Activated T-helper 9 cell treated with anti-CD3 and anti-CD28 coated beads, Interleukin-2, amount 50 U/mL, for 16 hours (primary cell): ENCODE measurements at regions not wholly inside any gene's neighbourhood (a gene's known extent, or its start where the extent isn't known, plus 50 kb on each side); places are given as distances from the start of the nearest gene placed in this dataset.

Experiments used
- DNase-seq: peaks from one replicate; pipeline ENCODE4 v3.0.0-alpha.2; 2020; ENCODE audit warnings: low read depth

DNA sequence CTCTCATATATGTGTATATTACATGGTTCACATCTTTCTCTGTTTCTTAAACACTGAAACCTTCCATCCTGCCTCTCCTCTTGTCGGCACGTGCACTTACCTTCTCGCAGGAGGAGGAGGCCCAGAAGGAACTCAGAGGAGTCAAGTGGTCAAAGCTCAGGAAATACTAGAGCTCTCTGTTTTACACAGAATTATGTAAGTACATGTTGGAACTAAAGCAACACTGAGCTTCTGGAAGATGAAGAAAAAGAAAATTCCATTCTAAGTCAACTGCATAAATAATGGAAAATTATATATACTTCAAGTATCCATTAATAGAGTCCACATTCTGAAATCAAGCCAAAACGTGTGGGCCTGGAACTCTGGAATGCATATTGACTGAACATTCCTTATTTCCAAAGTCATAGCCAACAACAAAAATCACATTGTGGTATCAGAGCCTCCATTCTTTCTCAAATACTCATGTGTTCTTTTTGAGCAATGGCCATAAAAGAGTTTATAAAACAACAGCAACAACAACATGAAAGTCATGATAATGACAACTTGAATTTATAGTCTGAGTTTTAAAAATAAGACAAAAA is 121.5 kb upstream of the RAI14 start:
- no peak for DNase-seq

- no peak for DNase-seq
Observed at GRCh38 chr5:34535433-34535832, 120.7 kb upstream of the RAI14 start.

DNA sequence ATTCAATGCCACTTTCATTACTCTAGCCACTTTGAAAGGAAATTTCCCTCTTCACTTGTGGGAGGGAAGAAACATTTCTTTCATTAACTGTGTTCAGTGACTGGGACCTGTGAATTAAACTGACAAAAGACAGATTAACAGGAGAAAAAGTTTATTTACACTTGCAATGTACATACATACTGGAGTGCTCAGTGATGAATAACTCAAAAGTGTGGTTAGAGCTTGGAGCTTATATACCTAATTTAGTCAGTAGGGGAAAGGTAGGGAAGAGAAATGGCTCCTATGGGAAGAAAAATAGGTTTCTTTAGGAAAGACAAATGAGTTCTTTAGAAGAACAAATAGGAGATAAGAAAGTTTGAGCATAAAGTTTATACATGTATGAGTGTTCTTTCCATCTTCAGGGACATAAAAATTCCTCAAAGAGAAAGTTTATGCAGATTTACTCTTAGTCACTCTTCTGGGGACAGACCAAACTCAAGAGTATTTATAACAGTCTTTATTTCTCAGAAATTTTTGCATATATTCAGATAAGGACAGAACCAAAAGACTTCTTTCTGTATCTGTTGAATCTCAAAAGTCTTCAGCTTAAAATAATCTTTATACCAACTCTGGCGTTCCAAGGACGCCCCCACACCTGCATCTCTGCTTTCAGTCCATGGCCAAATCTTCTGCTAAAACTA is 120.0 kb upstream of the RAI14 start:
- DNase-seq: no peak

DNA sequence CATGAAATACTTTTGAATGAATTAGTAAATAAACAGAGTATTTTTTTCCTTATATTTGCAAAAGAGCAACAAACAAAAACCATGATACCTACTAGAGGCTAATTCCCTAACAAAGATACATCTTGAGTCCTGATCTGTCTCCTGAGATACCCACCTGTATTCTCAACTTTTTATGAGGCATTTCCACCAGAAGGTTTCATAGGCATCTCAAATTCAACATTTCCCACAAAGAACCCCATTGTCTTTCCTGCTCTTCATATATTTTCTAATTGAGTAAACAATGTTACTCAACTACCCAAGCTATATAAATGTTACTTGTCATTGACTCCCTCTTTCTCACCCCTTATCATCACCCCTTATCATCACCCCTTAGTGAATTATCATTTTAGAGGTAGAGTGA is 119.4 kb upstream of the RAI14 start:
- no peak for DNase-seq

DNA sequence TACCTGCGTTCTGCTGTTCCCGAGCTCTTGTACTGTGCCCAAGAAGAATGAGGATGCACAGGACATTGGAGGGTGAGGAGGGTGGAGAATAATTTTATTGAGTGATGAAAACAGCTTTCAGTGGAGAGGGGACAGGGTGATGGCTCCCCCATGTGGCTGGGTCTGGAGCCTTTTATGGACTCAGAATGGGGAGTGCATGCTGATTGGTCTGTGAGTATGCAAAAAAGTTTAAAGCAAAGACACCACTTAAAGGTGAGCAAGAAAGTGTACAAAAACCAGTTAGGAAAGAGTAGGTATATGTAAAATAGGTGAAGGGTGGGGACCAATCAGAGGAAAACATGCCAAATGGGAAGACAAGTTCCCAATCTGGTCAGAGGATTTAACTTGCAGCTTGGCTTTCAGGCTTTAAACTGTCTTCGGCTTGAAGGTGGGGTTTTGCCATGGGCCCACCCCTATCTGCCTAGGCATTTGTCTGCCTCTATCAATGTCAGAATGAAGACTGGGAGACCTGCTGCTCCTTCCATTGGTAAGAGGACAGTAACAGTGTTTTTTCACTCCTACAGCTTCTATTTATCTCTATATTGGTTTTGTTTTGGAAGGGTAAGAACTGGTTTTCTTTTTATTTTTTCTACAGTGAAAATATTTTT is 118.0 kb upstream of the RAI14 start:
- no peak for DNase-seq

GRCh38 chr5:34539183-34539582 is 116.9 kb upstream of the RAI14 start:
- no peak for DNase-seq

DNA sequence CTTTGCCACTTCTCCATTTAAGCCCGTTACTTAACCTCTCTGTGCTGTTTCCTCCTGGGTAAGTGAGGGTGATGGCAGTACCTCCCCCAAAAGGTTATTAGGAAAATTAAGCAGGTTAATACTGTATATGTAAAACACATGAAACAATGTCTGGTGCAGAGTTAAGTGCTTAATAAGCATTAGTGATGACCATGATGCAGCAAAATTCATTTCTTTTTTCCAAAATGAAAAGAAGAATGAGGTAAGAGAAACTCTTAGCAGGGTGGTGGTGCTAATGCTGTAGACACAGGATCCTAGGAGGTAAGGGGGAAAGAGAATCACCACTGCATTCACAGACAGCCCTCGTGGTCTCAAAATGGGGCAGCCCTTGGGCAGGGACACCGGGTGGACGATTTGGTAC is 115.1 kb upstream of the RAI14 start:
- no peak for DNase-seq

GRCh38 chr5:34542818-34543217 is 113.3 kb upstream of the RAI14 start:
- DNase-seq: no peak

GRCh38 chr5:34543687-34544086 is 112.4 kb upstream of the RAI14 start:
- DNase-seq: no peak

GRCh38 chr5:34544403-34544802 is 111.7 kb upstream of the RAI14 start:
- DNase-seq: no peak

DNA sequence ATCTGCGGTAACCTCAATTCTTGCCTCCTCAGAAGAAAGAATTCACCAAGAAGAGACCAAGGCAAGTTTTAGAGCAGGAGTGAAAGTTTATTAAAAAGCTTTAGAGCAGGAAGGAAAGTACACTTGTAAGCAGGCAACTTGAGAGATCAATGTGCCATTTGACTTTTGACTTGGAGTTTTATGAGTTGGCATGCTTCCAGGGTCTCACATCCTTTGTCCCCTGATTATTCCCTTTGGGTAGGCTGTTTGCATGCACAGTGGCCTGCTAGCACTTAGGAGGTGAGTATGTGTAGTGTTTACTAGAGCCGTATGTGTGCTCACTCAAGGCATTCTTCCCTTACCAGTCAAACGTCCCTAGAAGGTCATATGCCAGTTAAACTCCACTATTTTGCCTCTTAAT is 111.0 kb upstream of the RAI14 start:
- no peak for DNase-seq

GRCh38 chr5:34545626-34546025 is 110.5 kb upstream of the RAI14 start:
- no peak for DNase-seq

GRCh38 chr5:34547300-34548085 is 108.6 kb upstream of the RAI14 start:
- no peak for DNase-seq

DNA sequence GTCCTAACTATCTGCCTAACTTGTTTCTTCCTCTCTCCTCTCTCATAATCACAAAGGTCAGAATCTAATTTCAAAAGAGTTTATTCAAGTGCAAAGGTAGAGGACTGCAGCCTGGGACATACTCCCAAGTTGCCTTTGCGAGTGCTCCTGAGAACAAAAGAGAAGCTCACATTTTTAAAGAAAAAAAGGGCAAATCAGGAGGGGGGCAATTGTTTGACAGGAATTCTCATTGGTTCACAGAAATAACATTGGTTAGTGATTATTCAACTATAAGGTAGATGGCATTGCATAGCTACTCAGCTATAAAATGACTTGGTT is 108.1 kb upstream of the RAI14 start:
- DNase-seq: no peak

GRCh38 chr5:34550247-34550646 is 105.9 kb upstream of the RAI14 start:
- DNase-seq: no peak

- DNase-seq: no peak
Observed at GRCh38 chr5:34550964-34551363, 105.2 kb upstream of the RAI14 start.

- no peak for DNase-seq
Observed at GRCh38 chr5:34551911-34552433, 104.2 kb upstream of the RAI14 start.

DNA sequence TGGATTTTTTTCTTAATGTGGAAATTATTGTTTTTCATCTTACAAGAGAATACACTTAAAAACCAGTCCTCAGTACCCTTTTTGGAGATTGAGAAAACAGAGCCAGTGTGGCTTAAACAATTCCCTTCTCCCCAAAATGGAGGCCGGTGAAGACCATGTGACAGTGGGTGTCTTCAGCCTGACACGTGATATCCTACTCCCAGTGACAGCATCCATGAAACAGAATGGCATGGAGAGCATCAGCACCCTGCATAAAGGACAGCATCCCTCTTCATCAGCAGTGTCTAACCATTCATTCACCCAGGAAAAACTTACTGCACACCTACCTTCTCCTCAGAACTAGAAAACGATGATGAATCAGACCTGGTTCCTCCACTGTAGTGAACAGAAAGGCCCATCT is 103.4 kb upstream of the RAI14 start:
- no peak for DNase-seq

DNA sequence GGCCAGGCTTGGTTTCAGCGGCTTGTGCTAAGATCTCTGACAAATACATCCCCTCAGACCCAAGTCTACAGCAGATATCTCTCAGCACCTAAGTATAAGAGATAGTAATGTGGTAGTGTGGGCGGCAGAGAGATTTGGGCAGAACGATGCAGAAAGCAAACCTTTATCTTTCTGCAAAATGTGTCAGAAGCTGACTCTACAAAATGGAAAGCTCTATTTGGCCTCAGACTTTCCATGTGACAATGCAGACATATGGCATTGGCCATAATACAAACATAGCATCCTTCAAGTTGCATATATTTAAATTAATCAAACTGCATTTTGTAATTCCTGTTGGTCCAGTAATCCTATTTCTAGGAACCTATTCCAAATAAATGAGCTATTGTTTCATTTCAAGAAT is 102.5 kb upstream of the RAI14 start:
- DNase-seq: no peak

GRCh38 chr5:34554641-34555040 is 101.5 kb upstream of the RAI14 start:
- no peak for DNase-seq

DNA sequence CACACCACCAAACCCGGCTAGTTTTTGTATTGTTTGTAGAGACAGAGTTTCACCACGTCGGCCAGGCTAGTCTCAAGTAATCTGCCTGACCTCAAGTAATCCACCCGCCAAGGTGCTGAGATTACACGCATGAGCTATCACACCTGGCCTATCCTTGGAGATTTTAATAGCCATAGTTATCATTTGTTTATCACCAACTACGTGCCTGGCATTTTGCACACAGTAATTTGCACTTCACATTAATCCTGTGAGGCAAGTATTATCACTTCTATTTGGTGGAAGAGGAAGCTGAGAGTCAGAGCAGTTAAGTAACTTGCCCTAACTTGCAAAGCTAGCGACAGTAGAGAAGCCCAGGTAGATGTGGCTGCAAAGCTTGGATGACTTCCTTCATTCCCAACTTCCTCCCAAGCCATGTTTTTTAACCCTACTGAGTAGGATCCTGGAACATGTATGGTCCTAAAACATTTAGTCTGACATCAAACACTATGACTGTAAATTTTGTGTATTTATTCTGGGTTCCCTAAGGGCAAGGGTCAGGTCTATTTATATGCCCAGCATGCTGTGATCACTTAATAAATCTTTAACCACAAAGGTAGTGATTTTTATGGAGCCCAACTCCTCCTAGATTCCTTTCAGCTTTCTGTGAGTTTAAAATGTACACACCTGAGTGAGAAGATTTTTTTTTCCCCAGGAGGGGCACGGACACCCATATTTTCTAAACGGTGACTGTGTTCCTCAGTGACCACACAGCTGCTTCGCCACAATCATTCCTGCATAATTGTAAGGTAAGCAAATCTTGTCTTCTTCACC is 100.2 kb upstream of the RAI14 start:
- DNase-seq: no peak

DNA sequence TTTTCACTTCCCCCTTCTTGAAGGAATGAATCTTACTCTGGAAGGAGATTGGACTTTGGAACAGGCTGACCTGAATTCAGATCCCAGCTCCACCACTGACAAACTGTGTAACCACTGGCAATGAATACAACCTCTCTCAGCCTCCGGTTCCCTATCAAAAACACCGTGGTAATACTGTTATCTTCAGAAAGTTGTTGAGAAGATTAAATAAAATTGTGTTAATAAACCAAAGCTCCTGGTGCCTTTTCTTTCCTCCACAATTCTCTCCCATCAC is 99.7 kb upstream of the RAI14 start:
- DNase-seq: no peak
